HT1080 (cell line): ENCODE measurements at regions not wholly inside any gene's neighbourhood (a gene's known extent, or its start where the extent isn't known, plus 50 kb on each side); places are given as distances from the start of the nearest gene placed in this dataset.

Experiments
- DNase-seq: peaks from one replicate; pipeline ENCODE4 v3.0.0-alpha.2; 2015; ENCODE audit warnings: low read depth

DNA sequence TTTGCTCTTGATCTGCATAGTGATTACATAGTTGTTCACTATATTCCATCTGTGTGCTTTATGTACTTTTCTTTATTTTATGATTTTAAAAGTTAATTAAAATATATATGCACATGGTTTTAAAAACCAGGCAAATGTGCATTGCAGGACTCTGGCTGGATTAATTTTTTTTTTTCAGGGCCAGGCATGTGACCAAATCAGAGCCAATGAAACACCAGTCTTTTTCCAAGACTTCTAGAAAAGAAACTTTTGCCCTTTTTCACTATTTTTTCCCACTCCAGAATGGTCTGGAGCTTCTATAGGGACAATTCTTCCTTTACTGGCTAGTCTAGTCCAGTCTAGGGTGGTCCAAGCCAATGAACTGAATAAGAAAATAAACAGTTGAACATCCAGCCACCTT lies 198.1 kb upstream of the FBXO11 start:
- DNase-seq, result no peak

- no peak for DNase-seq
Observed at GRCh38 chr2:48105848-48106247, 199.6 kb upstream of the FBXO11 start.

DNA sequence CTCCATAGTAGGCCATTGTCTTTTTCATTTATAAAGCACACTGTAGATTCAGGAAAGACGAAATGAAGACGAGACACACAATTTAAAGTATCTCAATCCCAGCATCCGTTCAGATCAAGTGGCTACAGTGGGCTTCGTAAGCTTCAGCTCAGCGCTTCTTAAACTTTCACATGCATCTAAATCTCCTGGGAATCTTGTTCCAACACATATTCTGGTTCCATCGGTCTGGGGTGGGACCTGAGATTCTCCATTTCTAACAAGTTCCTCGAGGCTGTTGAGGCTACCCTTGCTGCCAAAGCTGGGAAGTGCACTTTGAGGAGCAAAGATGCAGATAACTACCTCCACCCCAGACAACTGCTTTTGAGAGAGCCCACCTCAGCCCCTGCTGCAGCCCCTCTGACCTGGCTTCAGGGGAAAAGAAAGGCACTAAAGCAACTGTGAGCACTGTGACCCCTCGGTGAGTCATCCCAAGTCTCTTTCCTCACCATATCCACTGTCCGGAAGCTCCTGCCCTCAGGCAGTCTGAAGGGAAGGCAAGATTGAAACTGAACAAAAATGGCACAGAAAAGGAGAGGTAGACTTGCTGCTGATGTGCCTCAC lies 201.1 kb upstream of the FBXO11 start:
- peak; percentile 90 for DNase-seq

GRCh38 chr2:48108455-48108854 lies 202.2 kb upstream of the FBXO11 start:
- DNase-seq, result no peak

DNA sequence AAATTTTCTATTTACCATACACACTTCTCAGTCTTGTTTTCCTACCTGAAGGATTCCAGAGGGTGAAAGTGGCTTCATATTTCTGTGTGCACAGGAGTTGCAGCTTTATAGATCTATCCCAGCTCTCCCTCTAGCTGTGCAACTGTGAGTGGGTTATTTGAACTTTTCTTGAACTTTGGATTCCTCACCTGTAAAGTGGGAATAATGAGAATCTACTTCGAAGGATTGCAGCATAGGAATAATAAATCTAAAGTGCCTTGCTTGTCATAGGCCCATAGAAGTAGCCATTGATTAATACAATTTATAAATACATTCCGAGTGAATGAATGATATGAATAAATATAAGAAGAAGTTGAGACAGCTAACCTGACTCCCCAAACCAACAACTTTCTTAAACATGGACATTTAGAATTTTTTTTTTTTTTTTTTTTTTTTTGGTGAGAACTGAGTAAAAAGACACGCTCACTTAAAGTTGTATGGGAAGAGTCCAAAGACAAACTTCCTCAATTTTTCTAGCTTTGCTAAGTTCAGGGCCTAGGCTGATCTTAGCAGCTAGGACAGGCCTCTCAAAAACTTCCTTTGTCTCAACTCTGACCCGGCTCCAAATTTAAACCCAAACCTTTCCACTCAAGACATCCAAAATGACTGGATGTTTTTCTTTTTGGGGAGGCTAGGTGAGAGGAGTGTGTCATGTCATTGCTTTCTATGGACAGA lies 203.3 kb upstream of the FBXO11 start:
- no peak for DNase-seq

DNA sequence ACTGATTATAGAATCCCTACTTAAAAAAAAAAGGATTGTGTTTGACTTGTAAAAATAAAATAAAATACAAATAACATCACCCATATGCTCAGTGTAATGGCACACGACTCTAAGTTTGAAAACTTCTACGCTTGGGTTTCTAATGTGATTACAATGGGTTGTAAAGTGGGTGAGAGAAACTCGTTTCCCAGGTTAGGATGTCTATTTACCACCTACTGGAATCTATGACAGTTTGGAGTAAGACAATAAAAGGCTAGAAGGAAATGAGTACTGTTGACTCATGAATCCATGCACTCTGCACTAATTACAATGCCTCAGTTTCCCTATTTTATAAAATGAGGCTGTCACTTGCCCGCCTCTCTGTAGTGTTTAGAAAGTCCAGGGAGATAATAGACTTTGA lies 204.0 kb upstream of the FOXN2 start:
- no peak for DNase-seq

DNA sequence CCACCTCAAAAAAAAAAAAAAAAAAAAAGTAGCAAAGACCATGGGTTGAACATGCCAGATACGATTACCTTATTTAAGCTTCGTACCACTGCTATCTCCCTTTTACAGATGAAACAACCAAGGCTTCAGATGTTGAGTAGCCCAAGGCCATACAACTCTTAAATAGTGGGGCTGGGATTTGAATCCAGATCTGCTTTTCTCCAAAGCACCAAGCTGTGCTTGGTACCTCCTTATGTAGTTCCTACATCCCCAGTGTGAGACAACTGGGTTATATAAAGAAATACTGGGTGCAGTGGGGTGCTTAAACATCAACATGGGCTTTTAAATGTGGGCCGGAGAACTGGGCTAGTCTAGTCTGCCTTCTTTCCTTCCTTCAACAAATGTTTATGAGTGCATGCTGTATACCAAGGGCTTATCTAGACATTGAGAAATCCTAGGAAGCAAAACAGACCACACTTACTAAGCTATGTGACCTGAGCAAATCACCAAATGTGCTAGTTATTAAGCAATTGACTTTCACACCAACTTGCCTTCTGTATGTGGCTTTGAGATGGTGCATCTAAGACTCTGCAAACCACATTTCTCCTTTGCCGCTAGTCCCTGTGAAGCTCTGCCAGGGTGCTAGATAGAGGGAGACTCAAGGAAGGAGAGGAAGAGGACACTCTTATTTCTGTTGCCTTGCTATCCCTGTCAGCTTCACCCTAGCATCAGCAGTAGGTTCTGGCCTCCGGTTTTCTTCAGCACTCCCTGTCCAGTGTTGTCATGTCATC lies 201.4 kb upstream of the FOXN2 start:
- no peak for DNase-seq

DNA sequence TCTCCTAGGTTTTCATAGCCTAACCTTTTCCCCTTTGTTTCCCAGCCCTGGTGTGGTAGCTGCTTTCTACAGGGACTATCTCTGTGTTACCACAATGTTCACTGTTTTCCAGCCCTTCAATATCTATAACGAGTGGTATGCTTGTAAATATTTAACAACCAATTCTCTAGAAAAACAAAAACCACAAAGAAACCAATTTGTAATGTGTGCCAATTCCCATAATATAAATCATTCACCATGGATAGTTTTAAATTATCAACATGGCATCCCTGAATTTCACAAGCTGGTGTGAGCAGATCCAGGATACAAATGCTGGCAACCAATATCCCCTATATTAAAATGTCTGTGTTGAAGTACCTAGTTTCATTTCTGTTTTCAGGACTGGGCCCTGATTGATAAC lies 200.7 kb upstream of the FOXN2 start:
- DNase-seq, result no peak

DNA sequence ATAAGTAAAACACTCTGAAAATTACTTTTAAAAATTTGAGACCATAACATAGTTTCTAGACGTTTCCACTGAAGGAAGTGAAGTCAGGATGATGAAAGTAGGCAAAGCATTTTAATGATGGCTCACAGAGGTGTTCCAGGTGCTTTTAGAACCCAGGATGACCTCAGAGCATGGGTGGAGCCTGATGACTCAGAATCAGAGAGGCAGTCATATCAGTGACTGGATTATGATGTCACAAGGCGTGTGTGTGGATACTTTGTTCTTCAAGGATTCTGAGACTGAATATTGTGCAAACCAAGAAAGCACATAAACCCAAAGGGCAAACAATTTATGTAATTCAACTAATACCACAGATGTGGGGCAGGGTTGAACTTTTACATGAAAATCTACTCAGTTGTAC lies 200.2 kb upstream of the FOXN2 start:
- peak; percentile 68 for DNase-seq

- no peak for DNase-seq
Observed at GRCh38 chr2:48116497-48116896, 198.0 kb upstream of the FOXN2 start.

DNA sequence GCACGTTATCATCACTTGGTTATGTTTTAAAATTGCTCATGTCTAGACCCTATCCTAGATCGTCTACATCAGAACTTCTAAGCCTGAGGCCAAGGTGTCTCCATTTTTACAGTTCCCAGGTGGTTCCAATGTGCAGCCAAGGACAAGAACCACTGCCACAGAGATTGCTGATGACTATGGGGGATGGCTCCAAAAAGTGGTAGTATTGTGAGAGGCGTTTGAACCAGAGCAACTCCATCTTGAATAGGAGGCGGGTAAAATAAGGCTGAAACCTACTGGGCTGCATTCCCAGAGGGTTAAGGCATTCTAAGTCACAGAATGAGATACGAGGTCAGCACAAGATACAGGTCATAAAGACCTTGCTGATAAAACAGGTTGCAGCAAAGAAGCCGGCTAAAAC lies 195.6 kb upstream of the FOXN2 start:
- DNase-seq, result no peak

DNA sequence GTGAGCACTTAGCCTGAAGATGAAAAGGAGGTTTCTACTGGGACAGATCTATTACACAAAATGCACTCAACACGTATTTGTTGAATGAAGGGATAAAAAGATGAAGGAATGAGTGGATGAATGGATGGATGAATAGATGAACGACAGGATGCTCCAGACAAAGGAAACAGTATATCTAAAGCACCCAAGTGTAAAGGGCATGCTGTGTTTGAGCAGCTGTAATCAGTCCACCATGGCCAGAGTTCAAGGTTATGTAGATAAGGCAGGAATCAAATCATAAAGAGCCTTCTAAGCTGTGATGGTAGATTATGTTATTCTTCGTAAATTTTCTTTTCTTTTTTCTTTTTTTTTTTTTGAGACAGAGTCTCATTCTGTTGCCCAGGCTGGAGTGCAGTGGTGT lies 194.4 kb upstream of the FOXN2 start:
- DNase-seq, result no peak

GRCh38 chr2:48120759-48121242 lies 193.7 kb upstream of the FOXN2 start:
- no peak for DNase-seq

DNA sequence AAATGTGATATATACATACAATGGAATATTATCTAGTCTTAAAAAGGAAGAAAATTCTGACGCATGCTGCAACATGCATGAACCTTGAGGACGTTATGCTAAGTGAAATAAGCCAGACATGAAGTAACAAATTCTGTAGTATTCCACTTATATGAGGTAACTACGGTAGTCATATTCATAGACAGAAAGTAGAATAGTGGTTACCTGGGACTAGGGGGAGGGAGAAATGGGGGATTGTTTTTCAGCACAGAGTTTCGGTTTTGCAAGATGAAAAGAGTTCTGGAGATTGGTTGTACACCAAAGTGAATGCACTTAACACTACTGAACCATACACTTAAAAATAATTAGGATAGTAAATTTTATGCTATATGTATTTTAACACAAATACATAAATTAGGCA lies 192.3 kb upstream of the FOXN2 start:
- DNase-seq, result no peak

- no peak for DNase-seq
Observed at GRCh38 chr2:48124592-48124991, 189.9 kb upstream of the FOXN2 start.

DNA sequence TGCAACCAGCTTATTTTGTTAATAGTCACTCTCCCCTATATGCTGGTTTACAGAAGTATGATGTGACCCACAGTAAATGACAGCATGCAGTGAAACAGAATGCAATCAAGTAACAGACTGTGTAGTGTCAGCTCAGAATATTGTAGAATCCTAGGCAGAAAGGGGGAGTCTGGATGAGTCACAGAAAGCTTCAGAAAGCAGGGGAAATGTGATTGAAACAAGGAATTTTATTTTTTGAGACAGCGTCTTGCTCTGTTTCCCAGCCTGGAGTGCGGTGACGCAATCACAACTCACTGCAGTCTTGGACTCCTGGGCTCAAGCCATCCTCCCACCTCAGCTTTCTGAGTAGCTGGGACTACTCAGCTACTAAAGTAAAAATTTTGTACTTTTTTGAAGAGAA lies 188.3 kb upstream of the FOXN2 start:
- DNase-seq, result peak; percentile 24

- DNase-seq, result peak; percentile 43
Observed at GRCh38 chr2:48127612-48128191, 186.8 kb upstream of the FOXN2 start.

- DNase-seq, result peak; percentile 36
Observed at GRCh38 chr2:48129293-48129950, 185.1 kb upstream of the FOXN2 start.

GRCh38 chr2:48131539-48132270 lies 182.8 kb upstream of the FOXN2 start:
- peak; percentile 22 for DNase-seq

GRCh38 chr2:48132271-48132625 lies 182.2 kb upstream of the FOXN2 start:
- DNase-seq, result no peak

DNA sequence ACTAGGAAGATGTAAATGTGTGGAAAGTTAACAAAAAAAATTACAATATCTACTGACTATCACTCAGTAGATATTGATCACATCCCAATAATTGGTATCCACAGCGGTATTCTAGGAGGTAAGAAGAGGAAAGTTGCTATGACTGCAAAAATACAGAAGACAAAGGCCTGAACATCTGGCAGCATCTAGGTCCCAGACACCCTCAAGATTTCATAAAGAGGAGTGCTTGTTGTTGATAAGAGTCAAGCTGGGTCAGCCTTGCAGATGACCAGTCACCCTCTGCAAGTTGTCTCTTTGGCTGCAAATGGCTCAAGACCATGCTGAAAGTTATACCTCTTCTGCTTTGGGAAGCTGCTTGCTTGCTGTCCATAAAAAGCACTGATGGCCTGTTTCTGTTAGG lies 179.8 kb upstream of the FOXN2 start:
- no peak for DNase-seq
